IMR-90 (cell line): ENCODE measurements at regions not wholly inside any gene's neighbourhood (a gene's known extent, or its start where the extent isn't known, plus 50 kb on each side); places are given as distances from the start of the nearest gene placed in this dataset.
"Not testable (repeated sequence)": the region's sequence is repeated elsewhere in the genome, so short reads cannot be mapped to it uniquely, and the experiment has no call there.

ENCODE experiments used
- ATAC-seq: fragments of 200-7000 bp; cut with Tn5 transposase; 2 replicates; pipeline ENCODE4 v1.9.1; 2020; ENCODE audit warnings: low read depth, mild to moderate bottlenecking, moderate library complexity
- BruUV-seq: library from RNA; stranded (reverse); fragments of 400-500 nt; replicated peaks from 2 replicates; lab custom pipeline; 2021; lab: Mats Ljungman, UMichigan
- CTCF ChIA-PET: fragments of 300-600 bp; formaldehyde crosslinking; extraction: SDS; loops from one replicate; lab custom pipeline; 2021; ENCODE audit warnings: antibody characterized with exemption; lab: Yijun Ruan, JAX
- POLR2A ChIA-PET: fragments of 300-600 bp; sonication (Branson Sonifier 250); formaldehyde crosslinking; loops from one replicate; lab custom pipeline; 2022; ENCODE audit warnings: antibody characterized with exemption; ENCODE audit not compliant: unreplicated experiment; lab: Charles Lee
- DNase-seq: peaks from one replicate; pipeline ENCODE4 v3.0.0; 2013
- H2AFZ ChIP-seq: replicated peaks from 2 replicates; pipeline ENCODE3; 2013; ENCODE audit warnings: low read length, mild to moderate bottlenecking; ENCODE audit not compliant: poor library complexity
- H2AK5ac ChIP-seq: 2 replicates; pipeline ENCODE4 v1.6.1; 2013; ENCODE audit warnings: low read depth, low read length, inconsistent platforms
- H2AK9ac ChIP-seq: replicated peaks from 2 replicates; pipeline ENCODE3; 2013; ENCODE audit warnings: mild to moderate bottlenecking, low read depth, low read length, moderate library complexity; ENCODE audit not compliant: poor library complexity
- H2BK120ac ChIP-seq: 2 replicates; pipeline ENCODE4 v1.6.1; 2013; ENCODE audit warnings: low read depth, low read length, inconsistent platforms
- H2BK15ac ChIP-seq: 3 replicates; pipeline ENCODE4 v1.6.1; 2013; ENCODE audit warnings: low read depth, low read length, inconsistent platforms
- H2BK20ac ChIP-seq: 2 replicates; pipeline ENCODE4 v1.6.1; 2013; ENCODE audit warnings: low read depth, mild to moderate bottlenecking, inconsistent platforms, low read length, moderate library complexity
- H2BK5ac ChIP-seq: 2 replicates; pipeline ENCODE4 v1.6.1; 2013; ENCODE audit warnings: mild to moderate bottlenecking, low read depth, low read length, inconsistent platforms; ENCODE audit not compliant: poor library complexity, severe bottlenecking
- H3K14ac ChIP-seq: replicated peaks from 2 replicates; pipeline ENCODE4 v1.6.1; 2013; ENCODE audit warnings: low read depth, low read length, inconsistent platforms
- H3K18ac ChIP-seq: 2 replicates; pipeline ENCODE4 v1.6.1; 2013; ENCODE audit warnings: low read depth, low read length, control low read depth
- H3K23ac ChIP-seq: 2 replicates; pipeline ENCODE4 v1.6.1; 2013; ENCODE audit warnings: low read depth, low read length, inconsistent platforms
- H3K27ac ChIP-seq: 2 replicates; pipeline ENCODE4 v1.5.1; 2013; ENCODE audit warnings: mild to moderate bottlenecking, control low read depth, low read length; ENCODE audit not compliant: insufficient read depth
- H3K27me3 ChIP-seq: 2 replicates; pipeline ENCODE4 v1.6.1; 2013; ENCODE audit warnings: low read length; ENCODE audit not compliant: control insufficient read depth, insufficient read depth
- H3K36me3 ChIP-seq: 2 replicates; pipeline ENCODE4 v1.6.1; 2013; ENCODE audit warnings: low read length, mixed read lengths; ENCODE audit not compliant: control insufficient read depth, insufficient read depth
- H3K4ac ChIP-seq: 2 replicates; pipeline ENCODE4 v1.6.1; 2013; ENCODE audit warnings: low read depth, low read length, inconsistent platforms
- H3K4me1 ChIP-seq: 2 replicates; pipeline ENCODE4 v1.6.1; 2013; ENCODE audit warnings: low read length, mixed read lengths; ENCODE audit not compliant: control insufficient read depth, insufficient read depth
- H3K4me2 ChIP-seq: 2 replicates; pipeline ENCODE4 v1.6.1; 2013; ENCODE audit warnings: low read depth, mild to moderate bottlenecking, control low read depth, low read length, moderate library complexity
- H3K4me3 ChIP-seq: 2 replicates; pipeline ENCODE4 v1.5.1; 2013; ENCODE audit warnings: low read depth, mild to moderate bottlenecking, control low read depth, low read length, moderate library complexity; ENCODE audit not compliant: insufficient read depth
- H3K56ac ChIP-seq: 2 replicates; pipeline ENCODE4 v1.6.1; 2013; ENCODE audit warnings: low read length, inconsistent platforms; ENCODE audit not compliant: insufficient read depth; ENCODE audit errors: extremely low read depth
- H3K79me1 ChIP-seq, 2 experiments: 2 replicates each; pipeline ENCODE4 v1.6.1; 2013; ENCODE audit warnings: low read length in 2 of 2, inconsistent platforms in 1 of 2, low read depth in 1 of 2
- H3K9ac ChIP-seq: 2 replicates; pipeline ENCODE4 v1.6.1; 2013; ENCODE audit warnings: low read depth, low read length, control low read depth
- H3K9me1 ChIP-seq: 2 replicates; pipeline ENCODE4 v1.6.1; 2013; ENCODE audit warnings: low read length, inconsistent platforms; ENCODE audit not compliant: insufficient read depth
- H3K9me3 ChIP-seq: 2 replicates; pipeline ENCODE4 v1.6.1; 2013; ENCODE audit warnings: low read length; ENCODE audit not compliant: control insufficient read depth, insufficient read depth
- H4K20me1 ChIP-seq: 2 replicates; pipeline ENCODE4 v1.6.1; 2013; ENCODE audit warnings: low read length, inconsistent platforms; ENCODE audit not compliant: insufficient read depth
- H4K5ac ChIP-seq: 2 replicates; pipeline ENCODE4 v1.6.1; 2013; ENCODE audit warnings: mild to moderate bottlenecking, low read depth, low read length, control low read depth
- H4K8ac ChIP-seq, 2 experiments: 2 replicates each; pipeline ENCODE4 v1.6.1; 2013; ENCODE audit warnings: low read depth in 2 of 2, low read length in 2 of 2, control low read depth in 1 of 2, inconsistent platforms in 1 of 2
- H4K91ac ChIP-seq: 2 replicates; pipeline ENCODE4 v1.6.1; 2013; ENCODE audit warnings: low read depth, low read length, inconsistent platforms; ENCODE audit not compliant: insufficient read depth
- WGBS, 2 experiments: methylation state at CpG; one replicate each; pipeline versions ENCODE4 v1.1.5 to v1.1.7; 2013; ENCODE audit warnings: missing lambda C conversion rate in 2 of 2; ENCODE audit not compliant: insufficient read length in 1 of 2; ENCODE audit errors: extremely low coverage in 2 of 2; 5-methylcytosine and 5-hydroxymethylcytosine counted together
- dilution Hi-C: fragments of 300-500 bp; cut with HindIII; formaldehyde crosslinking; loops from one replicate; pipeline ENCODE4 v1.14.3; 2018; ENCODE audit warnings: low sequenced_read_pairs; ENCODE audit not compliant: unreplicated experiment
- in situ Hi-C: fragments of 300-500 bp; cut with MboI; formaldehyde crosslinking; loops from 3 replicates; pipeline ENCODE4 v1.14.3; 2019; ENCODE audit warnings: low sequenced_read_pairs, inconsistent platforms, mixed read lengths
- intact Hi-C: fragments of 100-400 bp; cut with micrococcal nuclease; formaldehyde crosslinking; loops from 2 replicates; pipeline ENCODE4 v1.10.0; 2022

- in situ Hi-C loops, H3K79me1 ChIP-seq, H2BK20ac ChIP-seq, H2AK5ac ChIP-seq, H3K27me3 ChIP-seq, H4K20me1 ChIP-seq, H3K27ac ChIP-seq, H2AK9ac ChIP-seq, H3K36me3 ChIP-seq, H4K5ac ChIP-seq, H3K23ac ChIP-seq, ATAC-seq, dilution Hi-C loops, H3K4me1 ChIP-seq, H4K91ac ChIP-seq, H3K56ac ChIP-seq, H3K4me3 ChIP-seq, H3K9ac ChIP-seq, H3K18ac ChIP-seq, H3K9me1 ChIP-seq, POLR2A ChIA-PET, intact Hi-C loops, BruUV-seq, H3K4ac ChIP-seq, H2BK5ac ChIP-seq, DNase-seq, H2BK120ac ChIP-seq, H2AFZ ChIP-seq, H3K4me2 ChIP-seq, H4K8ac ChIP-seq, H2BK15ac ChIP-seq, H3K14ac ChIP-seq, H3K9me3 ChIP-seq: not testable (repeated sequence)
- no CpG with 5 or more reads among the region's 6 CpGs for WGBS, 2 experiments
- CTCF ChIA-PET: interaction anchor here (0.6 kb wide), 1 partner anchor 10 kb away, joined by 3 read pairs; no protein-coding TSS in a partner anchor
These were observed 952.6 kb downstream of the STIM2 start for GRCh38 chr4:27813226-27813625.

DNA sequence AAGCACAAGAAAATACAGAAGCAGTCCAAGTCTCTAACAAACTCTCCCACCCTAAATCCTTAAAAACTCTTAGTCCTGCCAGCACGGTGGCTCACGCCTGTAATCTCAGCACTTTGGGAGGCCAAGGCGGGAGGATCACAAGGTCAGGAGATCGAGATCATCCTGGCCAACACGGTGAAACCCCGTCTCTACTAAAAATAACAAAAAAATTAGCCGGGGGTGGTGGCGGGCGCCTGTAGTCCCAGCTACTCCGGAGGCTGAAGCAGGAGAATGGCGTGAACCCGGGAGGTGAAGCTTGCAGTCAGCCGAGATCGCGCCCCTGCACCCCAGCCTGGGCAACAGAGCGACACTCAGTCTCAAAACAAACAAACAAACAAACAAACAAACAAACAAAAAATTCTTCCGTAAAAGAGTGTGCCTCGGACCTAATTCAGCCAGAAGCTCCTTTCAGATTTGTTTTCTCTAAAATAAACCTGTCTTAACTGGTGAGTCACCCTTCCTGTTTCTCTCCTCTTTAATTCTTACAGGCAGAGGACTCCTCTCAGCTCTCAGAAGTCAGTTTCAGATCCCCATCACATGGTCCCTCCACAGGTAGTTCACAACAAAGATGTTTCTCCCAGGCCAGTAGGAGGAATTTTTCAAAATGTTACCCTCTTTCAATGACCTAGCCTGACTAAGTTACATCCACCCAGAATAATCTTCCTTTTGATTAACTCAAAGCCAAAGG, 953.2 kb downstream of the STIM2 start:
- H2BK20ac ChIP-seq, H3K9me1 ChIP-seq, POLR2A ChIA-PET, in situ Hi-C loops, H4K5ac ChIP-seq, intact Hi-C loops, H3K14ac ChIP-seq, H3K23ac ChIP-seq, ATAC-seq, H3K36me3 ChIP-seq, H4K91ac ChIP-seq, H3K4me1 ChIP-seq, H2BK5ac ChIP-seq, H3K9me3 ChIP-seq, H3K27ac ChIP-seq, H2AK9ac ChIP-seq, H3K56ac ChIP-seq, H4K8ac ChIP-seq, H2AK5ac ChIP-seq, H3K4me3 ChIP-seq, H3K79me1 ChIP-seq, H4K20me1 ChIP-seq, H3K4me2 ChIP-seq, dilution Hi-C loops, BruUV-seq, H2BK15ac ChIP-seq, H3K9ac ChIP-seq, H3K18ac ChIP-seq, DNase-seq, H2AFZ ChIP-seq, H2BK120ac ChIP-seq, H3K27me3 ChIP-seq, H3K4ac ChIP-seq: not testable (repeated sequence)
- 70% methylated on average over 9 of the region's 18 CpGs; no CpG with 5 or more reads in 1 of the 2 experiments for WGBS, 2 experiments
- CTCF ChIA-PET: interaction anchor here (0.6 kb wide), 1 partner anchor 11 kb away, joined by 3 read pairs; no protein-coding TSS in a partner anchor
